ENCODE measurements at regions not wholly inside any gene's neighbourhood (a gene's known extent, or its start where the extent isn't known, plus 50 kb on each side); places are given as distances from the start of the nearest gene placed in this dataset.

GRCh38 chr4:17170131-17170530 is 271.7 kb upstream of the LDB2 start:
- H3K4me1 ChIP-seq: no peaks in the 10 kb centered on the region
- H3K27ac ChIP-seq: no peak overlapping the region
- no peaks in the 10 kb centered on the region for H3K36me3 ChIP-seq
- no peak for DNase-seq
- intact Hi-C loops (cut with DNase I): no loop called here
- TF ChIP-seq CTCF (IDR thresholded peaks at IDR 0.05): no peak
- no peak for ATAC-seq
- H3K9me3 ChIP-seq: no peaks in the 10 kb centered on the region
- no peak overlapping the region for H3K4me3 ChIP-seq
- no peaks in the 10 kb centered on the region for H3K27me3 ChIP-seq

- Histone ChIP-seq H3K9me3 (no peaks in the 10 kb centered on the region), H3K4me3 (no peak overlapping the region), H3K4me1 (no peaks in the 10 kb centered on the region), H3K36me3 (no peaks in the 10 kb centered on the region), H3K27ac (no peak overlapping the region), H3K27me3 (no peaks in the 10 kb centered on the region)
- no peak for TF ChIP-seq CTCF (IDR thresholded peaks at IDR 0.05)
- ATAC-seq (no peak), DNase-seq (no peak)
- intact Hi-C loops (cut with DNase I): no loop called here
These were observed 271.3 kb upstream of the LDB2 start for GRCh38 chr4:17169699-17170098.

GRCh38 chr4:17168571-17168970 is 270.1 kb upstream of the LDB2 start:
- DNase-seq (no peak), ATAC-seq (peak; percentile 68)
- H3K4me3 ChIP-seq: no peak overlapping the region
- no peaks in the 10 kb centered on the region for H3K9me3 ChIP-seq
- no peaks in the 10 kb centered on the region for H3K36me3 ChIP-seq
- H3K4me1 ChIP-seq: no peaks in the 10 kb centered on the region
- TF ChIP-seq CTCF (IDR thresholded peaks at IDR 0.05): no peak
- no peak overlapping the region for H3K27ac ChIP-seq
- intact Hi-C loops (cut with DNase I): no loop called here
- no peaks in the 10 kb centered on the region for H3K27me3 ChIP-seq

- intact Hi-C loops (cut with DNase I): no loop called here
- H3K27ac ChIP-seq: no peak overlapping the region
- TF ChIP-seq CTCF (IDR thresholded peaks at IDR 0.05): no peak
- H3K36me3 ChIP-seq: no peaks in the 10 kb centered on the region
- DNase-seq: no peak
- H3K9me3 ChIP-seq: peaks cover 0 to 8% of the 10 kb centered on the region in 2 donors
- H3K27me3 ChIP-seq: no peaks in the 10 kb centered on the region
- ATAC-seq: no peak
- H3K4me1 ChIP-seq: no peaks in the 10 kb centered on the region
- no peak overlapping the region for H3K4me3 ChIP-seq
These were observed 268.5 kb upstream of the LDB2 start for GRCh38 chr4:17166954-17167353.

- no peak for DNase-seq
- H3K27me3 ChIP-seq: no peaks in the 10 kb centered on the region
- peak; percentile 25 for ATAC-seq
- no peaks in the 10 kb centered on the region for H3K36me3 ChIP-seq
- no peak overlapping the region for H3K27ac ChIP-seq
- H3K4me3 ChIP-seq: no peak overlapping the region
- H3K9me3 ChIP-seq: peaks cover 0 to 12% of the 10 kb centered on the region in 2 donors
- H3K4me1 ChIP-seq: no peaks in the 10 kb centered on the region
- intact Hi-C loops (cut with DNase I): no loop called here
- no peak for TF ChIP-seq CTCF (IDR thresholded peaks at IDR 0.05)
These were observed 266.8 kb upstream of the LDB2 start for GRCh38 chr4:17165286-17165685.
